HG03520 (cell line): ENCODE measurements at regions not wholly inside any gene's neighbourhood (a gene's known extent, or its start where the extent isn't known, plus 50 kb on each side); places are given as distances from the start of the nearest gene placed in this dataset.

ENCODE experiments used
- ATAC-seq: cut with Tn5 transposase; IDR thresholded peaks from one replicate; pipeline ENCODE4 v1.9.1; 2021; ENCODE audit warnings: mild to moderate bottlenecking, moderate library complexity; ENCODE audit not compliant: unreplicated experiment

DNA sequence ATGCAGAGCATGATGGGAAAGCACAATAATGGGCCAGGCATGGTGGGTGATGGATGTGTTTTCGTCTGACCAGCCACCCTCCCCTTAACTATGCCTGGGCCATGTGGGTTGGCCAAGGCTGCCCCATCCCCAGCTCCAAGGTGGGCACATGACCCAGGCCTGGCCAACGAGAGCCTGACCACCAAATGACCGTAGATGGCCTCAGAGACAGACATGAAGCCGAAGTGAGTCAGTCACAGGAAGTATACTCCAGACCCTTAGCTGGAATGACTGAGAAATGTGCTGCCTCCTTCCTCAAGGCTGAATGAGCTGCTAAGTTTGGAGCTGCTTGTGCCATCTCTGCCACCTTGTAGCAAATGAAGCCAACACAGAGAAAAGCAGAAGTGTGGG is 233.6 kb downstream of the BCL11B start:
- ATAC-seq, result no peak

DNA sequence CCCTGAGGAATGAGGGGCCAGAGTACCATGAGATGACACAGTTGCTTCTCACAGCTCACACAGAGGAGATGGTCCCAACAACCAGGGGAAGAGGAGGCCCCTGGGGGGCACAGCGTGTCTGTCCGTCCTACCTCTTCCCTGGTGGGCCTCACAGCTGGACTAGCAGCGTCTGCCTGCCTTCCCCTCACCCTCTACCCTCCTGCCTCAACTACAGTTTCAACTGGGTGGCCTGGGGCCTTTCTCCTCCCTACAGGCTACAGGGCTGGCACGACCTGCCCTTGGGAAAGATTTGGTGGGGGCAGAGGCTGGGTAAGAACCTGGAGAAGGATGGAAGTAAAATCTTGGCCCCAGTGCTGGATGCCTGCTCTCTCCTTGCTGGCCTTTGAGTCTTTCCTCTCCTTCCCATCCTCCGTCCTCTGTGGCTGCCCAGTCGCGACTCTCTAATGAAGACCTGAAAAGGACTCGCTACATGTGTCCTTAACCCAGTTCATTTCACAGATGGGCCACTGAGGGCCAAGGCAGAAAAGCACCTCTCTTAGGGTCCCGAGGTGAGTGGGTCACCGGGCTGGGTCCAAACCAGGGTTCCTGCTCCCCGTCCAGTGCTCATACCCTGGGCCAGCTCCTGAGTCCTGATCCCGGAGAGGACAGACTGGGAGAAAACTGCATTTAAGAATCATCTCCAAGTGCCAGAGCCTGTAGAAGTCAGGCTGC is 232.5 kb downstream of the BCL11B start:
- no peak for ATAC-seq

DNA sequence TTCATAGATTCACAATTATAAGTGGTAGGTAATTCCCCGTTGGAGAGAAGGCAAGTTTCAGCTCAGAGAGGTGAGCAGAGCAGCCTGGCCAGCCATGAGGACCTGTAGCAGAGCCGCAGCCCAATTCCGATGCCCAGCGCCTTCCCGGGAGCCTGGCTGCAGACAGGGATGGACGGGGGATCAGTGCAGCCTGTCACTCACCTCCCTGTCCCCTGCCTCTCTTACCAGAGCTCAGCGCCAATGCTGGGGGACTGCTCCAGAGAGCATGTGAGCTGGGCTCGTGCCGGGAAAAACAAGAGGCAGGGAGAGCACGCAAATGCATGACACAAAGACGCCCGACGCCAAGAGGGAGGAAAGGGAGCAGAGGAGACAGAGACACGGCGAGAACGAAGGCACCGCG is 231.9 kb downstream of the BCL11B start:
- no peak for ATAC-seq

DNA sequence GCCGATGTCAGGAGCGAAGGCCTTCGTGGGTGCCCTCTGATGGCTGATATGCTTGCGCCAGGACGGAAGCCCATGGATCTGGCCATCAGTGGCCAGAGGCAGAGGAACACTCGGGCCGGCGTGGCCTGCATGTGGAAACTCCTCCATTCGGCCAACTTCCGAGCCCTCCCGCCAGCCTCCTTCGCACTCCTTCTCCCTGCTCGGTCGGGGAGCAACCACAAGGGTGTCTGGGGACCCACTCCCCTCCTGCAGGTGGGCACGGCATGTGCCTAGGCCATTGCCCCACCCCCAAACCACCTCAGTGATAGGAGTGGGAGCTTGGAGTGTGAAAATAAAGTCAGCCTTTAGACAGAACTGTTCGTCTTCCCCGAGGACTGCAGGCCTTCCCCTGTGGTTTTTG is 231.3 kb downstream of the BCL11B start:
- ATAC-seq, result no peak

DNA sequence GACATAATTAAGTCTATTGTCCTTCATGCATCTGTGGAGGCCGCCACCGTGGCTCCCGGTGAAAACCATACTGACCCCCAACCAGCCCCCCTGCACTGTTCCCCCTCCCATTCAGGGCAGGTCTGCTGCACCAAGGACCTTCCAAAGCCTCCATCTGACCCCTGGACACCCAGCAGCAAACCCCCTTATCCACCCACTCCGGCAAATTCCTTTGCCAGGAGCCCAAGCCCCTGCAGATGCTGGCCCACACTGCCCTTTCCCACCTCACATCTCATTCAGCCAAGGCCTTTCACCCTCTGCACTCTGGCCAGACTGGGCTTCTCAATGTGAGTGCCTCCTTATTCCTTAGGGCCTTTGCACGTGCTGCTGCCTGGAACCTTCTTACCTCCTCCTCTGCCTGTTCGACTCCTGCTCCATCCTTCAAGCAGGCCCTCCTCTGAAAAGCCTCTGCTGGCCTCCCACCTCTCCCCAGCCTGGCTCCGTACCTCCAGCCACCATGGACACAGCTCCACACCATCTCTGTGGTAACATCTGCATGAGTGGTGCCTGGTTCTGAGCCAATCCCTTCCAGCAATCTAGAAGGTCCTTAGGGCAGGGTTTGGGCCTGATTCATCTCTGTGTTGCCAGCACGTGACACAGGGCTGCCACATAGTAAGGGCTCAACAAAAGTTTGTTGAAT is 230.7 kb downstream of the BCL11B start:
- ATAC-seq, result no peak

DNA sequence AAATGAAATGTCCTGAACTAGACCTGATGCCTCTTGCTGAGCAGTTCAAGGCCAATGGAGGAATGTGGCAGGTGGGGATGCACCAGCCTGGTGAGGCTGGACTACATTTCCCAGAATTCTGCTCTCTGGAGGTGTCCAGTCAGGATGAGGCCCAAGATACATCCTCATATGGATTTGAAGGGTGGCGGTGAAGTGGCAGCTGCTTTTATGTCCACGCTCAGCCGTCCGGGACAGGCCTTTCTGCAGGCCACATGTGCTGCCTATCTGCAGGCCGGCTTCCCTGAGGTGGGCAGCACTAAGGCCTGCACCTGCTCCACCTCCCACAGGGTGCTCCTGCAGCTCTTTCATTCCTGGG is 230.2 kb downstream of the BCL11B start:
- ATAC-seq, result no peak

DNA sequence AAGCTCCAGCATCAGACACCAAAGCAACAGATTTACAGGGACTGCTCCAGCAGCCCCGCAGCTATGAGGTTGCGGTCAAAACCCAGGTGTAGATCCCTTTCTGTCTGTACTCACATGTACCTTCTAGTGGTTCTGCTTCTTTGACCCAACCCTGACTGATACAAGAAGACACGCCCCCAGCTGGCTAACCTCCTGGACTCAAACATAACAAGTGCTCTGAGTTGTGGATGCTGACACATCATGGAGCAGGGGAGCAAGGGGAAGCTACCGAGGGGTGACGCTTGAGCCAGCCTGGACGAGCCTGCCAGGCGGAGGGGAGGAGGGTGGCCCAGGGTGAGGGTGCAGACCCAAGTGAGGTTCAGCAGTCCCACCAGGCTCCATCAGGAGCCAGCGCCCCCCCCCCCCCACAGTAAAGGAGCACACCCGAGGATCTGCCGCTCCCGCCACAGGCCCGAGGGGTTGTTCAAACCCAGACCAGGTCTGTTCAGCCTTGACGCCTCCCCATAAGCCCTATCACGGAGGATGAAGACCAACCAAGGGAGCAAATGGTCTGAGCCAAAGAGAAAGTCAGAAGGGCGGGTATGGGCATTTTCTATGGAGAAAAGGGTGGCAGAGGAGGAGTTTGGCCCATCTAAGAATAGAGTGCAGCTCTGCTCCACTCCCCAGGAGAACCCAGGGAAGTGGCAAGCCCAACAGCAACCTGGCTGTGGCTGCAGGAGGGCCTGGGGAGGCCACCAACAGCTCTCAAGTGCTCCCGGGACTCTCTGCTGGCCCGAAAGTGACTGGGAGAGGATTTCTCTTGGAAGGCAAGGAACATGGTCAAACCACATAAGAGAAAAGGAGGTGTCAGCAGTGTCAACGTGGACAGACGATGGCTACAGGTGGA is 229.4 kb downstream of the BCL11B start:
- no peak for ATAC-seq

DNA sequence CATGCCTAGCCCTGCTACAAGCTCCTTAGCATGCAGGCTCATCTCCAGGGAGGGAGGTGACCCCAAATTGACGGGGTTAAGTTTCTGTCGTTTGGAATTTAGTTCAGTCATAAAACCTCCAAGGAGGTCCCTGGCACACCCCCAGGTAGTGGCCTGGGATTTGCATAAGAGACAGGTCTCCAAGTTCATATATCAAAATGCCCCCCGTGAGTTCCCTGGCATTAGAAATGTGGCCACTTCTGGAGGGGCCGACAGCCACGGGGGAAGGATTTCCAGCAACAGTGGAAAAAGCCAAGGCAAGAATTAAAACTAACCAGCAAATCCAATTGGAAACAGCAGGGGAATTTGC is 228.8 kb downstream of the BCL11B start:
- no peak for ATAC-seq

DNA sequence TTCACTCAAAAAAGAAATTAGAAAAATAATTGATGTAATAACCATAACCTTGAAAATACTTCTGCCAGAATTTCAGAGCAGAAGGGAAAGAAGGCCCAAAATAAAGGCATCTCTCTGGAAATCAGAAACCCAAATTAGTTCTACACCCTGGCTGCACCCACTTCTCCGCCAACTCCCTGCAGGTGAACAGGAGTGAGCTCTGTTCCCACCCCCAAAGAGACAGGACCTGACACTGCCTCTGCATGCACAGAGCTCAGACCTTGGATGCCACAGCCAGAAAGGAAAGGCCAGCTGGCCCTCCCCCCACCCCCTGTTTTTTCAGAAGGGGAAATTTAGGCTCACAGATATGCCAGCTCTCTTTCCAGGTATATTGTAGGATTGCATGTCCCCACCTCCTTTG is 228.2 kb downstream of the BCL11B start:
- ATAC-seq, result no peak

DNA sequence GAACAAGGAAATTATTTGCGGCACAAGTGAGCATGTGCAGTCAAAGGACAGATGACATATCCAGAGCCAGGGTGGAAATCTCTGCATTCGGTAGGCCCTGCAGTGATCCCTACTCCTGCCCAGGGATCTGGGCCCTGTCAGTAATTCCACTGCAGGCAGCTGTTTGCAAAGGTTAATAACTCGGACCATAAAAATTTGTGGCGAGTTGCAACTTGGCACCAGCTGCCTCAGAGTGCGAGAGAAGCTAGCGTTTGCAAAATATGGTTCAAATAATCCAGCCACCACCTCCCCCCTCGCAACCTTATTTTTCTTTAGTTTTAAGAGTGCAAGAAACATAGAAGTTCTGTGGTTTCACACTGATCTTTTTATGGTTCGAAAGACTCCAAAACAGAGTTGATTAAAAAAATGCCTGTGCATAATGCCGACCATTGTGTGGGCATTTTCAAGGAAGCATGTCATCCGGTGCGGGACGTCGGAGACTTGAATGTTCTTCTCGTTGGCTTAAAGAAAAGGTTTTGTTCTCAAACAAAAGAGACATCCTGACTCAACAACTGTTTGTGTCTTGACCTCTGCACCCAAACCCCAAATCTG is 224.5 kb downstream of the BCL11B start:
- no peak for ATAC-seq

DNA sequence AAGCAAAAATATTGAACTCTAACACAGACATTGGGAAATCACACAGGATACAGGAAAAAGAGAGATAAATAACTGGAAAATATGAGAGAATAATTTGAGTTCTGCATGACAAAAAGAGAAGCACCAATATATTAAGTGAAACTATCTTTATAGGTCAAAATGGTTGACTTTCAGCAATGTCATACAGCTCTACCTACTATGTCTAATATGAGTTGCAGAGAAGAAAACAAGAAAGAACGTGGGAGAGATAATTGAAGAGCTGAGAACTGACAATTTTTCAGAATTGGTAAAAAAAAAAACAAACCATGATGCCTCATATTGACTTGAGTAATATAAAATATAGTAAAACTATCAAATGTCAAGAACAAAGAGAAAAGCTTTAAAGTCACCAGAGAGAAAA is 221.7 kb downstream of the BCL11B start:
- no peak for ATAC-seq

DNA sequence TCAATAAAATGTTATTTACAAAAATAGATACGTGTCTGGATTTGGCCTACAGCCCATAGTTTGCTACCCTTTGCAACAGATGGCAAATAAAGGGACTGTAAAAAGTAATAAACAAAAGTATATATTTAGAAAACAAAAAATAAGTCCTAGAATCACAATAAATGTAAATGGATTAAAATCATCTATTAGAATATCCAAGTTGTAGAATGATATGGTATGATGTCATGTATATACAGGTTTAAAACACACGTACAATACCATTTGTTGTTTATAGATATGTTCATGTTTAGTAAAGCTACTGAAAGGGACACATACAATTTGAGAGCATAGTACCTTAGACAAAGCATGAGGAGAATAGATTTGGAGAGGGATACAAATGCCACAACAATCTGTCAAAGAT is 219.5 kb downstream of the BCL11B start:
- no peak for ATAC-seq

DNA sequence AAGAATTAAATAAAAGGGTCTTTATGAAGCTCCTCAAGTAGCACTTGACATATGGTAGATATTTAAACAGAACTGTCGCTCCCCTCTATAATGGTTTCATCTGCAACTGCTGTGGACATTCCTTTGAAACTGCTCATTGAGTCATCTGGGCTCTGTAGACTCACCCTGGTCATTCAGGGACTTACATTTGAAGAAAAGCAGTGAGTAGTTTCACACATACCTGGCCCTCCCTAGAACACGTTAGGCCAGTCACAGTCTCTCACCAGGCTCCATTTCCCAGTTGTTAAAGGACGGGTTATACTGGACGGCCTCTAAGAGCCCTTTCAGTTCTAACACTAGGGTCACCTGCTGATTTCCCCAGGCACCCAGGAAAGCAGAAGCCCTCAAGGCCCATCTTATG is 217.0 kb downstream of the BCL11B start:
- ATAC-seq, result no peak

DNA sequence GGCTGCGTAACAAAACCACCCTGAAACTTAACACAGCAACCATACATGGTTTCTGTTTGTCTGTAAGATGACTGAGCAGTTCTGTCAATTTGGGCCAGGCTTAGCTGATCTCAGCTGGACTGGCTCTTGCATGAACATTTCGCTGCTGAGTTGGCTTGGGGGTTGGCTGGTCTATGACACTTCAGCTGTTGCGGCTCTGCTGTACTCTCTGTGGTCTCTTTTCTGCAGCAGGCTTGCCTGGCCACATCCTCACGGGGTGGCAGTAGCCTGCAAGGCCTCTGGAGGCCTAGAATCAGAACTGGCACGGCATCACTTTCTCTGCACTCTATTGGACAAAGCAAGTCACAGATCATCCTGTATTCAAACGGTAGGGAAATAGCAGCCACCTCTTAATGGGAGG is 216.2 kb downstream of the BCL11B start:
- ATAC-seq, result no peak

DNA sequence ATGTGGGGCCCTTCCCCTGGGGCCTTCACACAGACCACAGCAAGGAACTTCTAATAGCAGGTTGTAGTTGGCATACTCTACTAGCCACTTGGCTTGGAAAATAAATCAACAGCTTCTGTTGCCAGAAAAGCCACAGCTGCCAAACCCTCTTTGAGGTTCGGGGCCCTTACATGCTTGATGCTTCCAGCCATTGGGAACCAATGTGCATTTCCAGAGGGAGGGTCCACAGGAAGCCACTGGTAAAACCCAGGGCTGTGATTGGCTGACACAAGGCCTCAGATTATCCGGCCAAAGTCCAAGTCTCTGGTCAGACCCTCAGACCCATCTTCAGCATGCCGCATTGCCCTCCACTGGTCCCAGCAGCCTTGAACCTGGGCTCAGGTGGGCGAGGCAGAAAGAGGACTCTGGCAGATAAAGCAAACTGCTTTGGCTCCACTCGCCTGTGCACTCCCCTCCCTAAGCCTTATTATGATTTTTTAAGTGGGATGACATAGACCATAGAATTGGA is 214.4 kb downstream of the BCL11B start:
- no peak for ATAC-seq

DNA sequence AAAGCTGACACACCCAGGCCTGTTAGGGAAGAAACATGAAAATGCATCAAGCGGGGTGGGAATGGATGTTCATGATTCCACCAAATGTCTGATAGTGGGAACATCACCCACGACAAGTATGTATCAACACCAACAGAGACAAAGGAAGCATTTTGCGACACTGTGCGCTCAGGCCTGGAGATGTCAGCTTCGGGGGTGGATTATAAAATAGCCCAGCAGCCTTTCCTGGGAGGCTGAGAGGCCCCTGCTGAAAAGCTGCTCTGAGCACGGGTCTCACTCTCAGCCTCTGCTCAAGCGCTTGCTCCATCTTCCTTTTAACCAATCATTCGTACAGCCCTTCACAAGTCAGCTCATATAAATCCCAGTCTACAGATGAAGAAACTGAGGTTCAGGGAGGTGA is 213.5 kb downstream of the BCL11B start:
- ATAC-seq, result no peak

DNA sequence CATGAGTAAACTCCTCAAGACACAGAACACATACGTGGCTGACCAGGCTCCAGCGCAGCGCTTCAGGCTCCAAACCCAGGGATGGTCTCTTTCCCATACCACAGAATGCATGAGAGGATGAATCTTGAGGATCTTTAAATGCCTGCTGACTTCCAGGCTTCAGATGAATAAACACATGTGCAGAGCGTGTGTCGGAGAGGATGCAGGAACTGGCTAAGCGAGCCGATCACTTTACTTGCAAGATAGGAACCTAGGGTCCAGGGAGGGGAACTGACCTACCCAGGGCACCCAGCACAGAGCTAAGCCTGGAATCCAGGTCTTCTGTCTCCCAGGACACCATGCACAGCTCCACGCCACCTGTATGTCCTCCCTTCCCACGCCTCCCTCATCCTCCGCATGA is 209.8 kb downstream of the BCL11B start:
- ATAC-seq, result no peak

DNA sequence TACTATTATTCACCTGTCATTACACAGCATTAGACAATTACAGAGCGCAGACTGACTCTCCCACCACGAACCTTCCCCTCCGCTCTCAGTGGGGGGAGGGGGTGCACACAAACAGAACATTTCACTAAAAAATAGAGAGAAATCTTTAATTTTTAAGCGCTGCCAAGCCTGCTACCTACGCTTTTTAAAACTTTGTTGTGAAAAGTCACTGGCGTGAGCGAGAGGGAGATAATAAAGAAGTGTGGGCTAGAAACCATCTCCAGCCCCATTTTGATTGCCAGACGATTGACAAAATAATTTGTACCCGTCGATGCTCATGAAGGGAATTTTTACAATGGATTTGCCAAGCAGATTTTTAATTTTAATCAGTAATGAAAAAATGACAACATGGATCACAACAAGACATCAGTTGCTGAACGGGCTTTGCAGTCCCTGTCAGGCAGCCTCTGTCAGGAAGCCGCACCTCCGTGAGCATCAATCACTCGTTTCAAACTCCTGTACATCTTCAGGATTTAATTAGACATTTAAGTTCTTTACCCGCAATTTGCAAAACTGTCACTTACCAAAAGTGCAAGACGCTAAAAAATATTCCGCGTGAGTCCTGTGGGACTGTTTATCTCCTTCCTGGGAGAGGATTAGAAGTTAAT is 209.1 kb downstream of the BCL11B start:
- no peak for ATAC-seq

DNA sequence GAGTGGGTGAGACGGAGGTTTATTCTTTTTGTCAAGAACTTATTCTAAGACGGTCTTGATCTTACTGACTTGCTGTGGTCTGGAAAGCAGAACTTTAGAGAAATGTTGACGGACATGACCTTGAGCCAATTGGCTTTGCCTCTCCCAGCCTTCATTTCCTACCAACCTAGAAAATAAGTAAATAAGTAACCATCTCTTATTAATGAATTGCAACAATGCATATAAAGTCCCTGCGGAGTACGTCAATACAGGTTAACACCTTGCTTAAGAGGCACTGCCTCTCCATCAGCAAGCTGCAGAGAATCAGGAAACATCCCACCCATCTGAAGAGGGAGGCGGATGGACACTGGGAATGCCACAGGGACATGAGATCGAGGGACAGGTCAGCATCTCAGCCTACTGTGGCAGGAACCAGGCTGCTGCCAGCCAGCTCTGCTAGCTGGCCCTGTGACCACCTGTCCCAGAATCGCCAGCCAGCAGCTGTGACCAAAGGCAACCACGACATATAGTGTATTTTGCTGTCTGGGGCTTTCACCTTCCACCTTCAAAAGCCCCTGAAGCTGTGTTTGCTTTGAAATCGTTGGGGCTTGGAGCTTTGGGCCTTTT is 208.3 kb downstream of the BCL11B start:
- no peak for ATAC-seq

DNA sequence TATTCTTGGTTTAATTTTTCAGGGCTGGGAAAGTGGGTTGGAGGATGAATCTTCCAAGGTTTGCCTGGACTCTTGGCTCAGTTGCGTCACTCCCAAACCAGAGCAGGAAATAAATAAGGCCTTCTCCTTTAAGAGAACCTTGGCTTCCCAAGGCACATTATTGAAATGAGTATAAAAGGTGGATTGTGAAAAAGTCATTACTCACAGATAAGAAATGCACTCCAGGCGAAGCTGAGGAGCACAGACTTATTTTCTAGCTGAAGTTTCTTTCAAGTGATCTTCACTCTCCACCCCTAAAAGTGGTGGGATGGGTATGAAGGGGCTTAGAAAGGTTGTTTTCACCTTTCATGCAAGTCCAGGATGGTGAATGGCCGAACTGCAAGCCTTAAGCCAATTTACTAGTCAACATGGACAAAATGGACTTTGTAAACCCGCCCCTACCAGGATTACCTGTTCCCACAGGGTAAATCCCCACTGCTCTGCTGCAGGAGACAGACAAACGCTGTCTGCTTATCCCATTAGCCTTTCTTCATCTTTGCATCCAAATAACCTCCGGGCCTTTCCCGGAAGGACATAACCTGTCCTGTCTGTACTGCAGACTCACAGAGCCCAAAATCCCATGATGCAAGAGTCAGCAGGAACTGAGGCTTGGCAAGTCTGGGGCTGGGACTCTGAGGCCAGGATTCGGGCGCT is 207.6 kb downstream of the BCL11B start:
- no peak for ATAC-seq
